ENCODE measurements at regions not wholly inside any gene's neighbourhood (a gene's known extent, or its start where the extent isn't known, plus 50 kb on each side); places are given as distances from the start of the nearest gene placed in this dataset.

DNA sequence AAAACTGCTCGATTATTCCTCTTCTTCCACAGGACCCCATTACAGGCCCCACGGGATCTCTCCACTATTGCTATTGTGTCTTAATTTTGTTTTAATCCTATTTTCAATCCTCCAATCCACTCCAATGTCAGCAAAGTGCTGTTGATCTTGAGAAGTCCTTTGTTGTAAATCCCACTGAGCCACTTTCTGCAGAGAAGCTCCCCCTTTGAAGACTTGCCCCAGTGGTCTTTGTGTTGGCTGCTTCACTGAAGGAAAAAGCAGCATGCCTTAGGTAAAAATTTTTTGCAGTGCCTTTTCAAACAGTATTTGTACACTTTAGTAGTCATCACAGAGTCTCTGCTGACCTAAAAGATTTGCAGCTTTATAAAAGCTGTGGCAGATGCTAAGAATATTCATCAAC is 252.0 kb upstream of the SLC7A11 start:
- H3K36me3 ChIP-seq (ENCODE audit: insufficient read depth, low read length) = no peaks in the 10 kb centered on the region
- no peaks in the 10 kb centered on the region for H3K4me1 ChIP-seq (ENCODE audit: insufficient read depth, low read length)
- no peaks in the 10 kb centered on the region for H3K9me3 ChIP-seq (ENCODE audit: low read depth, low read length)
- TF ChIP-seq, protein P1, sequence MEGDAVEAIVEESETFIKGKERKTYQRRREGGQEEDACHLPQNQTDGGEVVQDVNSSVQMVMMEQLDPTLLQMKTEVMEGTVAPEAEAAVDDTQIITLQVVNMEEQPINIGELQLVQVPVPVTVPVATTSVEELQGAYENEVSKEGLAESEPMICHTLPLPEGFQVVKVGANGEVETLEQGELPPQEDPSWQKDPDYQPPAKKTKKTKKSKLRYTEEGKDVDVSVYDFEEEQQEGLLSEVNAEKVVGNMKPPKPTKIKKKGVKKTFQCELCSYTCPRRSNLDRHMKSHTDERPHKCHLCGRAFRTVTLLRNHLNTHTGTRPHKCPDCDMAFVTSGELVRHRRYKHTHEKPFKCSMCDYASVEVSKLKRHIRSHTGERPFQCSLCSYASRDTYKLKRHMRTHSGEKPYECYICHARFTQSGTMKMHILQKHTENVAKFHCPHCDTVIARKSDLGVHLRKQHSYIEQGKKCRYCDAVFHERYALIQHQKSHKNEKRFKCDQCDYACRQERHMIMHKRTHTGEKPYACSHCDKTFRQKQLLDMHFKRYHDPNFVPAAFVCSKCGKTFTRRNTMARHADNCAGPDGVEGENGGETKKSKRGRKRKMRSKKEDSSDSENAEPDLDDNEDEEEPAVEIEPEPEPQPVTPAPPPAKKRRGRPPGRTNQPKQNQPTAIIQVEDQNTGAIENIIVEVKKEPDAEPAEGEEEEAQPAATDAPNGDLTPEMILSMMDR (IDR thresholded peaks at IDR 0.05; ENCODE audit: extremely low read depth, low read depth, low read length) = no peak
- H3K4me3 ChIP-seq (ENCODE audit: insufficient read depth, low read length) = no peak overlapping the region
- no peaks in the 10 kb centered on the region for H4K20me1 ChIP-seq (ENCODE audit: insufficient read depth, low read length)
- no peak overlapping the region for H3K4me2 ChIP-seq (ENCODE audit: insufficient read depth, low read length)
- no peaks in the 10 kb centered on the region for H3K79me2 ChIP-seq (ENCODE audit: insufficient read depth, low read length)
- no peak overlapping the region for H3K27ac ChIP-seq (ENCODE audit: low read depth, low read length)
- no peak for DNase-seq (ENCODE audit: insufficient read length, low spot score, missing footprints)
- H3K27me3 ChIP-seq (ENCODE audit: insufficient read depth, low read length) = no peaks in the 10 kb centered on the region
- no peak overlapping the region for H2AFZ ChIP-seq (ENCODE audit: low read length)

DNA sequence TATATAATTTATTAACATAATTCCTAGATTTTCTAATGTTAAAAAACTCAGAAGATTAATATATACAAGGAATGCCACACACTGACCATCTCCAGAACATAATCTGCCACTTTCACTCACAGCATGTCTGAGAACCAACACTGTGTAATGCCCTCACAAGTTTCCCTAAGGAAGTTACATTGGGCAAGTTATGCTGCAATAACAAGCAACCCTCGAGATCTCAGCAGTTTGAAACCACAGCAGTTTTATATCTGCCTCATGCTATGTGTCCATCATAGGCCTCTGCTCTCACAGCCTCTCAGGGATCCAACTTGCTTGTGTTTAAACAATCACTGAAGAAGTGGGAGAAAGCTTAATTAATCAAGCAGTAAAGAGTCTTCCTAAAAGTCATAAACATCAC is 250.0 kb upstream of the SLC7A11 start:
- Histone ChIP-seq H3K27ac (ENCODE audit: low read depth, low read length) (no peak overlapping the region), H3K4me3 (ENCODE audit: insufficient read depth, low read length) (no peak overlapping the region), H4K20me1 (ENCODE audit: insufficient read depth, low read length) (no peaks in the 10 kb centered on the region), H3K9me3 (ENCODE audit: low read depth, low read length) (no peaks in the 10 kb centered on the region), H3K4me1 (ENCODE audit: insufficient read depth, low read length) (no peaks in the 10 kb centered on the region), H3K79me2 (ENCODE audit: insufficient read depth, low read length) (no peaks in the 10 kb centered on the region), H3K27me3 (ENCODE audit: insufficient read depth, low read length) (no peaks in the 10 kb centered on the region), H2AFZ (ENCODE audit: low read length) (no peak overlapping the region), H3K36me3 (ENCODE audit: insufficient read depth, low read length) (no peaks in the 10 kb centered on the region), H3K4me2 (ENCODE audit: insufficient read depth, low read length) (no peak overlapping the region)
- TF ChIP-seq, protein P1 (IDR thresholded peaks at IDR 0.05; ENCODE audit: extremely low read depth, low read depth, low read length) = no peak
- DNase-seq (ENCODE audit: insufficient read length, low spot score, missing footprints) = no peak

GRCh38 chr4:138488533-138488932 is 246.4 kb upstream of the SLC7A11 start:
- Histone ChIP-seq H3K27me3 (ENCODE audit: insufficient read depth, low read length) (no peaks in the 10 kb centered on the region), H3K4me2 (ENCODE audit: insufficient read depth, low read length) (no peak overlapping the region), H3K79me2 (ENCODE audit: insufficient read depth, low read length) (no peaks in the 10 kb centered on the region), H3K36me3 (ENCODE audit: insufficient read depth, low read length) (no peaks in the 10 kb centered on the region), H4K20me1 (ENCODE audit: insufficient read depth, low read length) (no peaks in the 10 kb centered on the region), H3K4me3 (ENCODE audit: insufficient read depth, low read length) (no peak overlapping the region), H3K27ac (ENCODE audit: low read depth, low read length) (no peak overlapping the region), H3K4me1 (ENCODE audit: insufficient read depth, low read length) (no peaks in the 10 kb centered on the region), H3K9me3 (ENCODE audit: low read depth, low read length) (no peaks in the 10 kb centered on the region), H2AFZ (ENCODE audit: low read length) (peak overlapping the region; percentile 62)
- DNase-seq (ENCODE audit: insufficient read length, low spot score, missing footprints) = no peak
- TF ChIP-seq, protein P1 (IDR thresholded peaks at IDR 0.05; ENCODE audit: extremely low read depth, low read depth, low read length) = no peak

DNA sequence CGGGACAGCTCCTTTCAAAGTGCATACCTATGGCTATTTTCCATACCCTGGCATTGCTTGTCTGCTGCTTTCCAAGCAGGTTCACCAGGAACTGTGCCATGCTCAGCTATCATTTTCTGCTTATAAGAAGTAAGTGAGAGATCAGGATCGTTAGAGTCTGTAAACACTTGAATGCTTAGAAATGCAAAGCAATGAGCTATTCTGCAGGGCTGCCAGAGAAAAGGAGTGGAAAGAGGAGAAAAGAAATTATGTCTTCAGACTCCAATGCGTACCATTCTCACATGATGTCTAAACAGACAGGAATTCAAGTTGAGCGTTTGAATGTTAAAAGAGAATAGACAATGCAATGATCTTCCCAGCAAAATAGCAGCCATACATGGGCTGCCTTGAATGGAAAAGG is 245.5 kb upstream of the SLC7A11 start:
- H3K4me3 ChIP-seq (ENCODE audit: insufficient read depth, low read length) = no peak overlapping the region
- H3K27ac ChIP-seq (ENCODE audit: low read depth, low read length) = no peak overlapping the region
- no peaks in the 10 kb centered on the region for H3K27me3 ChIP-seq (ENCODE audit: insufficient read depth, low read length)
- H3K4me1 ChIP-seq (ENCODE audit: insufficient read depth, low read length) = no peaks in the 10 kb centered on the region
- no peak overlapping the region for H2AFZ ChIP-seq (ENCODE audit: low read length)
- H3K9me3 ChIP-seq (ENCODE audit: low read depth, low read length) = no peaks in the 10 kb centered on the region
- TF ChIP-seq, protein P1 (IDR thresholded peaks at IDR 0.05; ENCODE audit: extremely low read depth, low read depth, low read length) = no peak
- peak; percentile 25 for DNase-seq (ENCODE audit: insufficient read length, low spot score, missing footprints)
- H3K79me2 ChIP-seq (ENCODE audit: insufficient read depth, low read length) = no peaks in the 10 kb centered on the region
- no peaks in the 10 kb centered on the region for H3K36me3 ChIP-seq (ENCODE audit: insufficient read depth, low read length)
- no peaks in the 10 kb centered on the region for H4K20me1 ChIP-seq (ENCODE audit: insufficient read depth, low read length)
- no peak overlapping the region for H3K4me2 ChIP-seq (ENCODE audit: insufficient read depth, low read length)
